ENCODE measurements at regions not wholly inside any gene's neighbourhood (a gene's known extent, or its start where the extent isn't known, plus 50 kb on each side); places are given as distances from the start of the nearest gene placed in this dataset.
A peak's percentile ranks its signal among the peaks of the same experiment; 100 is the strongest.
"Not testable (repeated sequence)": the region's sequence is repeated elsewhere in the genome, so short reads cannot be mapped to it uniquely, and the experiment has no call there.

GRCh38 chr3:178207627-178208026 is 328.6 kb upstream of the KCNMB2 start:
- H3K4me3 ChIP-seq (ENCODE audit: low read length); H3K9me3 ChIP-seq (replicated peaks; ENCODE audit: low read length); H3K4me2 ChIP-seq (ENCODE audit: low read length): not testable (repeated sequence)

GRCh38 chr3:178209116-178209515 is 327.1 kb upstream of the KCNMB2 start:
- H3K4me2 ChIP-seq (ENCODE audit: low read length); H3K36me3 ChIP-seq (ENCODE audit: insufficient read depth, low read length); H3K27me3 ChIP-seq (ENCODE audit: control insufficient read depth, insufficient read depth, low read length); H3K9me3 ChIP-seq (replicated peaks; ENCODE audit: low read length); H3K9ac ChIP-seq (ENCODE audit: low read depth, low read length); H3K4me3 ChIP-seq (ENCODE audit: low read length): not testable (repeated sequence)
- H3K4me1 ChIP-seq (ENCODE audit: control insufficient read depth, insufficient read depth, low read length), result peaks cover 11% of the 10 kb centered on the region

More at GRCh38 chr3:178207627-178208026, 328.6 kb upstream of the KCNMB2 start:
- H3K36me3 ChIP-seq (ENCODE audit: insufficient read depth, low read length); H3K9ac ChIP-seq (ENCODE audit: low read depth, low read length); H3K27me3 ChIP-seq (ENCODE audit: control insufficient read depth, insufficient read depth, low read length): not testable (repeated sequence)
- H3K4me1 ChIP-seq (ENCODE audit: control insufficient read depth, insufficient read depth, low read length), result peaks cover 23% of the 10 kb centered on the region

GRCh38 chr3:178209618-178210017 is 326.6 kb upstream of the KCNMB2 start:
- H3K9ac ChIP-seq (ENCODE audit: low read depth, low read length); H3K36me3 ChIP-seq (ENCODE audit: insufficient read depth, low read length); H3K27me3 ChIP-seq (ENCODE audit: control insufficient read depth, insufficient read depth, low read length); H3K4me2 ChIP-seq (ENCODE audit: low read length); H3K4me3 ChIP-seq (ENCODE audit: low read length); H3K9me3 ChIP-seq (replicated peaks; ENCODE audit: low read length): not testable (repeated sequence)
- peaks cover 11% of the 10 kb centered on the region for H3K4me1 ChIP-seq (ENCODE audit: control insufficient read depth, insufficient read depth, low read length)

- not testable (repeated sequence) for H3K9ac ChIP-seq (ENCODE audit: low read depth, low read length); H3K4me2 ChIP-seq (ENCODE audit: low read length); H3K27me3 ChIP-seq (ENCODE audit: control insufficient read depth, insufficient read depth, low read length); H3K9me3 ChIP-seq (replicated peaks; ENCODE audit: low read length); H3K36me3 ChIP-seq (ENCODE audit: insufficient read depth, low read length); H3K4me3 ChIP-seq (ENCODE audit: low read length)
- H3K4me1 ChIP-seq (ENCODE audit: control insufficient read depth, insufficient read depth, low read length), result peaks cover 11% of the 10 kb centered on the region
Measured at GRCh38 chr3:178211086-178211485, 325.1 kb upstream of the KCNMB2 start.

- Histone ChIP-seq H3K9ac (ENCODE audit: low read depth, low read length) (no peak overlapping the region), H3K9me3 (replicated peaks; ENCODE audit: low read length) (no peaks in the 10 kb centered on the region), H3K27me3 (ENCODE audit: control insufficient read depth, insufficient read depth, low read length) (no peaks in the 10 kb centered on the region)
Measured at GRCh38 chr3:178217479-178217878, 318.8 kb upstream of the KCNMB2 start.

GRCh38 chr3:178218231-178218630 is 318.0 kb upstream of the KCNMB2 start:
- Histone ChIP-seq H3K27me3 (ENCODE audit: control insufficient read depth, insufficient read depth, low read length) (no peaks in the 10 kb centered on the region), H3K4me1 (ENCODE audit: control insufficient read depth, insufficient read depth, low read length) (no peaks in the 10 kb centered on the region), H3K9ac (ENCODE audit: low read depth, low read length) (no peak overlapping the region), H3K9me3 (replicated peaks; ENCODE audit: low read length) (no peaks in the 10 kb centered on the region), H3K4me3 (ENCODE audit: low read length) (no peak overlapping the region), H3K4me2 (ENCODE audit: low read length) (no peak overlapping the region), H3K36me3 (ENCODE audit: insufficient read depth, low read length) (no peaks in the 10 kb centered on the region)

More at GRCh38 chr3:178217479-178217878, 318.8 kb upstream of the KCNMB2 start:
- H3K4me2 ChIP-seq (ENCODE audit: low read length), result no peak overlapping the region
- no peaks in the 10 kb centered on the region for H3K4me1 ChIP-seq (ENCODE audit: control insufficient read depth, insufficient read depth, low read length)
- H3K36me3 ChIP-seq (ENCODE audit: insufficient read depth, low read length), result no peaks in the 10 kb centered on the region
- no peak overlapping the region for H3K4me3 ChIP-seq (ENCODE audit: low read length)

- H3K4me1 ChIP-seq (ENCODE audit: control insufficient read depth, insufficient read depth, low read length); H3K4me2 ChIP-seq (ENCODE audit: low read length); H3K9me3 ChIP-seq (replicated peaks; ENCODE audit: low read length); H3K36me3 ChIP-seq (ENCODE audit: insufficient read depth, low read length); H3K9ac ChIP-seq (ENCODE audit: low read depth, low read length); H3K4me3 ChIP-seq (ENCODE audit: low read length); H3K27me3 ChIP-seq (ENCODE audit: control insufficient read depth, insufficient read depth, low read length): not testable (repeated sequence)
Measured at GRCh38 chr3:178219661-178220060, 316.6 kb upstream of the KCNMB2 start.

- H3K4me3 ChIP-seq (ENCODE audit: low read length), result no peak overlapping the region
- no peak overlapping the region for H3K9ac ChIP-seq (ENCODE audit: low read depth, low read length)
- no peaks in the 10 kb centered on the region for H3K36me3 ChIP-seq (ENCODE audit: insufficient read depth, low read length)
- no peak overlapping the region for H3K4me2 ChIP-seq (ENCODE audit: low read length)
- no peaks in the 10 kb centered on the region for H3K27me3 ChIP-seq (ENCODE audit: control insufficient read depth, insufficient read depth, low read length)
- H3K4me1 ChIP-seq (ENCODE audit: control insufficient read depth, insufficient read depth, low read length), result no peaks in the 10 kb centered on the region
- H3K9me3 ChIP-seq (replicated peaks; ENCODE audit: low read length), result no peaks in the 10 kb centered on the region
Measured at GRCh38 chr3:178223876-178224275, 312.4 kb upstream of the KCNMB2 start.

GRCh38 chr3:178226094-178226493 is 310.1 kb upstream of the KCNMB2 start:
- no peaks in the 10 kb centered on the region for H3K27me3 ChIP-seq (ENCODE audit: control insufficient read depth, insufficient read depth, low read length)
- no peaks in the 10 kb centered on the region for H3K4me1 ChIP-seq (ENCODE audit: control insufficient read depth, insufficient read depth, low read length)
- H3K9ac ChIP-seq (ENCODE audit: low read depth, low read length), result no peak overlapping the region
- H3K36me3 ChIP-seq (ENCODE audit: insufficient read depth, low read length), result no peaks in the 10 kb centered on the region
- no peak overlapping the region for H3K4me3 ChIP-seq (ENCODE audit: low read length)
- no peaks in the 10 kb centered on the region for H3K9me3 ChIP-seq (replicated peaks; ENCODE audit: low read length)
- H3K4me2 ChIP-seq (ENCODE audit: low read length), result no peak overlapping the region

GRCh38 chr3:178231645-178232044 is 304.6 kb upstream of the KCNMB2 start:
- no peak overlapping the region for H3K4me3 ChIP-seq (ENCODE audit: low read length)
- no peak overlapping the region for H3K9ac ChIP-seq (ENCODE audit: low read depth, low read length)
- no peaks in the 10 kb centered on the region for H3K9me3 ChIP-seq (replicated peaks; ENCODE audit: low read length)
- no peak overlapping the region for H3K4me2 ChIP-seq (ENCODE audit: low read length)
- H3K36me3 ChIP-seq (ENCODE audit: insufficient read depth, low read length), result no peaks in the 10 kb centered on the region
- H3K4me1 ChIP-seq (ENCODE audit: control insufficient read depth, insufficient read depth, low read length), result no peaks in the 10 kb centered on the region
- H3K27me3 ChIP-seq (ENCODE audit: control insufficient read depth, insufficient read depth, low read length), result no peaks in the 10 kb centered on the region

- Histone ChIP-seq H3K9me3 (replicated peaks; ENCODE audit: low read length) (no peaks in the 10 kb centered on the region), H3K4me1 (ENCODE audit: control insufficient read depth, insufficient read depth, low read length) (no peaks in the 10 kb centered on the region), H3K27me3 (ENCODE audit: control insufficient read depth, insufficient read depth, low read length) (no peaks in the 10 kb centered on the region)
Measured at GRCh38 chr3:178233371-178234071, 302.7 kb upstream of the KCNMB2 start.

GRCh38 chr3:178236555-178237277 is 299.5 kb upstream of the KCNMB2 start:
- Histone ChIP-seq H3K9ac (ENCODE audit: low read depth, low read length) (no peak overlapping the region), H3K4me3 (ENCODE audit: low read length) (no peak overlapping the region), H3K36me3 (ENCODE audit: insufficient read depth, low read length) (no peaks in the 10 kb centered on the region), H3K27me3 (ENCODE audit: control insufficient read depth, insufficient read depth, low read length) (no peaks in the 10 kb centered on the region), H3K4me1 (ENCODE audit: control insufficient read depth, insufficient read depth, low read length) (no peaks in the 10 kb centered on the region), H3K4me2 (ENCODE audit: low read length) (peak overlapping the region; percentile 51), H3K9me3 (replicated peaks; ENCODE audit: low read length) (no peaks in the 10 kb centered on the region)

More at GRCh38 chr3:178233371-178234071, 302.7 kb upstream of the KCNMB2 start:
- Histone ChIP-seq H3K9ac (ENCODE audit: low read depth, low read length) (no peak overlapping the region), H3K4me3 (ENCODE audit: low read length) (no peak overlapping the region), H3K4me2 (ENCODE audit: low read length) (no peak overlapping the region), H3K36me3 (ENCODE audit: insufficient read depth, low read length) (no peaks in the 10 kb centered on the region)
